Right ventricle myocardium superior (tissue), 1 donor: ENCODE measurements at regions not wholly inside any gene's neighbourhood (a gene's known extent, or its start where the extent isn't known, plus 50 kb on each side); places are given as distances from the start of the nearest gene placed in this dataset.
"Not testable (repeated sequence)": the region's sequence is repeated elsewhere in the genome, so short reads cannot be mapped to it uniquely, and the experiment has no call there.

Experiments
- ATAC-seq: fragments of 200-7000 bp; cut with Tn5 transposase; one replicate; pipeline ENCODE4 v1.9.1; 2020; ENCODE audit warnings: mild to moderate bottlenecking; ENCODE audit not compliant: poor library complexity
- DNase-seq: peaks from one replicate; pipeline ENCODE4 v3.0.0-alpha.2; 2020
- intact Hi-C: fragments of 100-400 bp; cut with DNase I; formaldehyde crosslinking; loops from one replicate; pipeline ENCODE4 v1.11.2; 2022
- donor health status: DM: no; HTN: yes; CAD: no; lungs with severe emphysema.

DNA sequence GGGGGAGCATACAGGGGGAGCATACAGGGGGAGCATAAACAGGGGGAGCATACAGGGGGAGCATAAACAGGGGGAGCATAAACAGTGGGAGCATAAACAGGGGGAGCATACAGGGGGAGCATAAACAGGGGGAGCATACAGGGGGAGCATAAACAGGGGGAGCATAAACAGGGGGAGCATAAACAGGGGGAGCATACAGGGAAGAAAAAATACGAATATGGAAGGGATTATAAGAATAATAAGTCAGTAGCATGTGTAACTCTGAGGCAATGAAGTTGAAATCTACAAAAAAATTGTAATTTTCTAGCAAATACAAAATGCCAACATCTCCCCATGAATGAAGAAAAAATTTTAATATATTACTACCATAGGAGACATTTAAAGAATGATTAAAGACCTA, 101.3 kb upstream of the FOXQ1 start:
- intact Hi-C loops, DNase-seq, ATAC-seq: not testable (repeated sequence)

DNA sequence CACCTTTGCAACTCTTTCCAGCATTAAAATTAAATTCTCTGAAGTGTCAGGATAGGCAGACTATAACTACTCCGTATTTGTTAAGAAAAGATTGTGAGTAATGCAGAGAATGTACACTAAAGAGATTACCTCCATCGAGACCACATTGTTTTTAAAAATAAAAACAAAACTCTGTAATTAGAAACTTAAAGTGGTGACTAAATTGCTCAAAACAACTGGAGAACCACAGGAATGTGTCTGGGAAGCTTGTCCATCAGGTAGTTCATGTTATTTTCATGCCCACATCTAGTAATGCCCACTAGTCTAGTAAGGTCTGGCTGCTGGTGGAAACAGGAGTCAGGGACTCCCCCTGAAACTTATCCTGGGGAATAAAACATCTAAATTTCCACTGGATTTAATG, 103.0 kb upstream of the FOXQ1 start:
- ATAC-seq (no peak), DNase-seq (no peak)
- intact Hi-C loops: no loop called here

DNA sequence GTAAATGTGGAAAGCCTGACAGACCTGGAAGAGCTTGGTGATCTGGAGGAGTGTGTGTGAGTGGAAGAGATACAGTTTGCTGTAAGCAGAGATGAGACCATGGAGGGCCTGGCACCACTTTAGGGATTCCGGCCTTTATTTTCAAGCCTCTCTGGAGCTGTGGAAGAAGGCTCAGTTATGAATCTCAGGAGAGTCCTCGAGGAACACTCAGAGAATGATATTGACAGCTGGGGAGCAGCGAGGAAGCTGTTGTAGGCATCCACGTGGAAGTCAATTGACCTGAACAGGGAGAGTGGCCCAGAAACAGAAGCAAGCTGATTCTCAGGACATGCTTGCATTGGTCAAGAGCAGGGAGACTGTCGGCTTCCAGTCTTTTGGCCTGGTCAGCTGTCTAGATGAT, 108.4 kb upstream of the FOXQ1 start:
- DNase-seq: no peak
- no peak for ATAC-seq
- intact Hi-C loops: no loop called here

DNA sequence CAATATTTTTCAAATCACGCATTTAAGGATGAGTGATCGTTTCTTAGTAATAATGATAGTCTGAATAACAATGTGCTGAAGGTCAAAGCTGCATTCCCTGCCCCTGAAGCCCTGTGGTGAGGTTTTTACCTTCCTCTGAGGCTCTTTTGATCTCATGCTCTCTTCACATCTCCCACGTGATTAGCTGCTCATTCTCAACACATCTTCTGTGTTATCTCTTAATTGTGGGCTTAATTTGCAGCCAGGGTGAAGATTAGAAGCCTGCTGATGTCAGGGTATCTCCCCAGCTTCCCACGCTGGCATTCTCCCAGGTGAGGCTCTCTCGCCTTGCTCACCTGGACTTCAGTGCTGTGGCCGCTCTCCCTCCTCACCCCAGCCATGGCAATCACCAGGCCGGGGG, 109.7 kb upstream of the FOXQ1 start:
- no peak for DNase-seq
- intact Hi-C loops: no loop called here
- no peak for ATAC-seq

DNA sequence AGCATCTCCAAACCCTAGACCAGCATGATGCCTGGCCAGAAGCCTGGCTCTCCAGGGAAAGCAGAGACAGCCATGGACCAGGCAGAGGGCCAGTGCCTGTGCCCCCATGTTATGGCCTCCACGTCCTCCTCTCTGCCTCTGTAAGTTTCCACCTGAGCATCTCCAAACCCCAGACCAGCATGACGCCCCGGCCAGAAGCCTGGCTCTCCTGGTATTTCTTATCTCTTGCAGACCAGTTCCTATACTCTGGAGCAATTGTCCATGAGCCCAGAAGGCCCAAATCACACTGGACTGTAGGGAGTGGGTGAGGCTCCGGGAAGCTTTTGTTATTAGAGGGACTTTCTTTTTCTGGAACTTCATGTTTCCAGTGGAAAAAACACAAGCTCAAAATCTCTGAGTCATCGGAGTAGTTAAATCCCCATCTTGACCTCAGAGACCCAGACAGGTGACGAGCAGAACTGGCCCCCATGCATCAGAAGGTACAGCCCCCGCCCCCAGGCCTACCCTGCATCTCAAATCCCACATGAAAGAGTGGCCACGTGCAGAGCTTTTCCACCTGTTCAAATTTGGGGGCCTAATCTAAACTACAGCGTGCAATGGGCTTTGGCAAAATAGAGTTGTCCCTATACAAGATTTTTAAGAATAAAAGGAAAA, 110.2 kb upstream of the FOXQ1 start:
- intact Hi-C loops: no loop called here
- DNase-seq: no peak
- no peak for ATAC-seq

DNA sequence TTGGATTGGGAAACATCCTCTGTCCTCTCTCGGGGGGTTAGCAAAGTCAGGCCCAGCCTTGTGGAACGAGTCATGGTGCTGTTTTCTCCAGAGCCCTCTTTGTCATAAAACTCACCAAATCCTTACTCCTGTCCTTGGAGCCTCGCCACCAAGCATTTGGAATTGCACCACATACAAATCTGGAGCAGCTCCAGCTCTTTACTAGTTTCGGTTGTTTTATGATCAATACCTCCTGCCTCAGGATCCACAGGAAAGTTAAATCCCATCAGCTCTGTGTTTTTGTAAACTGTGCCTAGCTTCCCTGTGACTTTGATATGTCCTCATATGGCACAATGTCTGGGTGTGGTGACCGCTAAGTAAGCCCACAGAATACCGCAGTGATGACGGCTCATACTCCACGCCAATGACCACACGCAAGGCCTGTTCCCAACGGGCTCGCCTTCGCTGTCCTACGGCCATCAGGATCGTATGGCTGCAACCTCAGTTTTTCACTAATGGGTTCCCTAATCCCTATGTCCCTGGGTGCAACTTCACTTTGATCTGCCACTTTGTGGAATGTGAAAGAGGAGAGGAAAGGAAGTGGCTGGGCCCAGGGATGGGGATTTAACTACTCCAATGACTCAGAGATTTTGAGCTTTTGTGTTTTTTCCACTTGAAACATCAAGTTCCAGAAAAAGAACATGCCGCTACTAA, 111.3 kb upstream of the FOXQ1 start:
- intact Hi-C loops: no loop called here
- no peak for DNase-seq
- ATAC-seq: no peak

DNA sequence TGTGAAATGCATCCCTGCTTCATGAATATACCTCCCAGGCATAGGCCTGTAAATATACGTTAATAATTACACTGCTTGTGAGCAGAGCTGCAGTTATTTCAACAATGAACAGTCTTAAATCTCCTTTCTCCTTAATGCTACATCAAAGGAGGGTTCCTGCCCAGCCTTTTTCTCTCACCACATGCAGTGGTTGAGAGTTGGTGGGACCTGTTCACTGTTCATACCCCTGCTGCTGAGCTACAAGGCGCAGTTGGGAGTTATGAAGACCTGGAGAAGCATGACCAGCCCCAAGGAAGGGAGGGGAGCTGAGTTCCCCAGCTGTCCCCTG, 111.9 kb upstream of the FOXQ1 start:
- DNase-seq (no peak), ATAC-seq (no peak)
- intact Hi-C loops: no loop called here

DNA sequence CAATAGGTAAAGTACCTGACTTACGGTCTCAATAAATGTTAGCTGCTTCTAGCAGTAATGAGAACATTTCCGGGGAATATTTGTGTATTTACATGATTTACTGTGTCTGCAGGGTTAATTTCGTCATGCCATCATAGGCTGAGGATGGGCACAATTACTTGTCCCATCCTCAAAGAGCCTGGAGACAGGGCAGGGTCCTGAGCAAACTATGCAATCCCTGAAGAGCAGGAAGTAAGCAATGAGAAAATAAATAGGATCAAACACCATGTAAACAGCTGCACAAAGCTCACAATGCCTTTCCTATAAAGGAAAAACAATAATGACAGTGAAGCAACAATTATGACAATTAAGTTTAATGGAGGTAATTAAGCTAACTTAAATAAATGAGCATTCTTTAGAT, 114.6 kb upstream of the FOXQ1 start:
- intact Hi-C loops: no loop called here
- ATAC-seq (no peak), DNase-seq (no peak)

DNA sequence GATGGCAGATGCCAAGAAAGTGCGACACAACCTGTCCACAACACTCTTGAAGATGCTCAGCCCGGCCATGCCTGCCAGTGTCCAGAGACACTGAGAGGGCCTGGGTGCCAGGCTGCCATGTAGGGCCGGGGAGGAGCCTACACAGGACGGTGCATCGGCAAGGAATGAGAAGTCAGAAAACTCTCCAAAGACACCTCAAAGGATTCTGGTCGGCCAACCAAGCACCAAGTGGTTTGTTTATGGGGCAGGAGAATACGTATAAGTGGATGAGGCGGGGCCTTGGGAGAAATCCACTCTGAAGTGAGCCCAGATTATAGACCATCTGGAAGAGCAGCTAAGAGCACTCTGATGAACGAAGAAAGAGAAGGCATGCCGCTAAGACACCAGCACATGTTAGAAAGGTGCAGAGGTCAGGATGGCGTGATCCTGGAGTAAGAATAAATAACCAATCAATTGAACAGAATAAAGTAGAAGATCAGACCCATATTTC, 120.7 kb upstream of the FOXQ1 start:
- intact Hi-C loops: no loop called here

DNA sequence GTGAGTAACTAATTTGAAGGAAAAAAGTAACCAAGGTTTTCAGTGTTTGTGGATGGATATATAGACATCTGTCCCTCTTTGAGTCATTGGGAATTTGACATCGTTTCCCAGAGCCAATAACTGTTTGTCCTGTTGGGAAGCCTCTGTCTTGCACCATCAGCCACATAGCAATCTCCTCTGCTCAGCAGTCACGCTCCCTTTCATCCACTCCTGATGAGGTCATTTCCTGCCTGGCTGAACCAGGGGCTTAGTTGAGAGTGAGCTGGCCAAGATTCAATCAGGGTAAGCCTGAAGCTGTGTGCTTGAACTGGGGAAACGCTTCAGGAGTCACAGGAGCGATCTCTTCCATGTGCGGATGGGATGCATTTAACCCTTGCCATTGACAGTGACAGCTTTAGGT, 121.5 kb upstream of the FOXQ1 start:
- ATAC-seq: no peak
- intact Hi-C loops: no loop called here
- no peak for DNase-seq

More for the DNA sequence above, 120.7 kb upstream of the FOXQ1 start:
- DNase-seq (no peak), ATAC-seq (no peak)

DNA sequence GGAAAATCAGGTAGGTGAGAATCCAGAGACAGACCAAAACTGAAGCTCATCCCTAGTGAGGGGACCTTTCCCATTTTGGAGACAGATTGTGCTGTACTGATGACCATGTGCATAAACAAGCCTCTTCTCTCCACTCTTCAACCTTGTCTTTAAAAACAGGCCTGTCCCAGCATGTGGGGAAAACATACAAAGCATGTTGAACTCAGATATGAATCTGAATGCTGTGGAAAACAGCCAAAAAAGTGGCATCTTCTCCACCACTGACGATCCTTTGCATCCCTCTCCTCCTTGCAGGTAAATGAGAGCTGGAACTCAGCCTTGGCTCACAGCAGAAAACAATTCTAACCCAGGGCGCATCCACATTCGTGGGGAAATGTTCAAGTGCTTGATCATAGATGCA, 123.7 kb upstream of the FOXQ1 start:
- DNase-seq (no peak), ATAC-seq (no peak)
- intact Hi-C loops: no loop called here

DNA sequence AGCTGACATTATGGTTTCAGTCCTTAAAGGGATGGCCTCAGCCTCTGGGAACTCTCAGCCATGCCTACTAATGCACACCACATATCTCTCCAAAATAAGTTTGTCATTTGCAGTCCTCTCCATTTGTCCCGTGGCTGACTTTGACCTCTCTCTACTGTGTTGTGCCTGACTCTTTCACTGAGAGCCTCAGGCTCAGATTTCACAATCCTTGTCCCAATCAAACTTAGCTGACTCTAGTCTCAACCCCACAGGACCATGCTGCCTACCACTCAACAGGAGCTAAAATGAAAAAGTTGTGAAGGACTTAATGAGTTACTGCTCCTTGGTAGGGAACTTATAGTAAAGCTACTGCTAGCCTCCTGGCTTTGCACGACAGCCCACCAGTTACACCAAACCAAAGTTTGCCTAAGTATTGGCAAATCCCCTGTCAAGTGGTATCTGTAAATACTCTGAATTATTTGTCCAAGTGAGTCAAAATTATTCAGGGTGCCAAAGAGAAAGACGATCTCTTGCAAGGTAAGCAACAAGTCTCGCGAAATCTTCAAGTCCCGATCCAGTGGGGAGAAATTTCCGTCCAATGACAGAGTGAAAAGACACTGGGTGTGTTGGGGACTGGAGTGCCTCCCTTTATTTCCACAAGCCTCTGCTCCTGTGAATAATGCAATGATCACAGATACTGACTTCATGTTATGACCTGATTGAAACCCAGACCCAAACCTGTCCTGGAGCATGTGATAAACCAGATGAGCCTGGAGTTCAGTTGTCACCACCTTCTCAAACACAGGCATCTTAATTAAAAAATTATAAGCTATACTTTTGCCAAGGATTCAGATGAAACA, 124.4 kb upstream of the FOXQ1 start:
- intact Hi-C loops: no loop called here
- no peak for ATAC-seq
- DNase-seq: no peak

DNA sequence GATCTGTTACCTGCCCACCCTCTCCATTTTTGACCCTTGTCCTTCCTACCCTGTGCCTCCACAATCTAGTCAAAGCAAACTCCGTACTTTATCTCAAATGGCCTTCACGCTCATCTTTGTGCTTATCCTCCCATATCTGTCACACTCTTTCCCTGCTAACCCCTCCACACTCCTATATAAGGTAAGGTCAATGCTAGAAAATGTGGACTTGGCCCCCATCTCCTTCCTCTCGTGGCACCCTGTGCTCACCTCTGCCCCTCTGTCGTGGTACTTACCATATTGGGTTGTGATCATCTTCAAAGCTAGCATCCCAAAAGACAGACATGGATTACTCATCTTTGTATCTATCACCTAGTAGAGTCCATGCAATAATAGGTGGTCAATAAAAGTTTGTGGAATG, 127.6 kb upstream of the FOXQ1 start:
- intact Hi-C loops: no loop called here
- DNase-seq: no peak
- ATAC-seq: no peak

DNA sequence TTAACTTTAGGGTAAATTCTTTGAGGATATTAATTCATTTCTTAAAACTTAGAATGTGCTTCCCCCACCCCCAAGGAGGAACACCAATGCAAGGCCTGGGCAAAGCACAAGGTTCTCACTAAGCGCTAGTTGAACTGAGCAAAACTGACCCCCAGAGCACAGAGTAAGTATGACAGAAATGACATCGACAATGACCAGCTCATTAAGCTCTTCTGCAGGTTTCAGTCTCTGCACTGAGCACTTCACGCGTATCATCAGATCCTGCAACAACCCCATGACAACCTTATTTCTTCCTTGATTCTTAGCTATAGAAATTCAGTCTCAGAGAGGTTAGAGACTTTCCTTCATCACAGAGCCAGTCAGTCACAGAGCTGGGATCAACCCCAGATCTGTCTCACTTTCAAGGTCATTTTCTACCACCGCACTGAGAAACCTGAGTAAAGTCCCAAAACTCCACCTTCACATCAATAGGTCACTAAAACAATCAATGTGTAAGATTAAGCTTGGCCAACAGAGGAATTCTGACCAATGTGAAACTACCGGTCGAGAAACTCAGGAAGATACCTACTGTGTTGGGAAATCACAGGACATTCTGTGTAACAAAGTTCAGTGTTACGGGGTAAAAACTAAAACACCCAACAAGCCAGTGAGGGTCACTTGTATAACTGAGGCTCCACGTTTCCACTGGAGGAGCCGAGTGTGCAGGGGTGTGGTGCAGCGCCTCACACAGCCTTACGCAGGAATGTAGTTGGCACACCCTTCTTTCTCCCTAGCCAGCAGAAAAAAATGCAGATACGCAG, 129.0 kb upstream of the FOXQ1 start:
- DNase-seq: no peak
- no peak for ATAC-seq
- intact Hi-C loops: no loop called here

DNA sequence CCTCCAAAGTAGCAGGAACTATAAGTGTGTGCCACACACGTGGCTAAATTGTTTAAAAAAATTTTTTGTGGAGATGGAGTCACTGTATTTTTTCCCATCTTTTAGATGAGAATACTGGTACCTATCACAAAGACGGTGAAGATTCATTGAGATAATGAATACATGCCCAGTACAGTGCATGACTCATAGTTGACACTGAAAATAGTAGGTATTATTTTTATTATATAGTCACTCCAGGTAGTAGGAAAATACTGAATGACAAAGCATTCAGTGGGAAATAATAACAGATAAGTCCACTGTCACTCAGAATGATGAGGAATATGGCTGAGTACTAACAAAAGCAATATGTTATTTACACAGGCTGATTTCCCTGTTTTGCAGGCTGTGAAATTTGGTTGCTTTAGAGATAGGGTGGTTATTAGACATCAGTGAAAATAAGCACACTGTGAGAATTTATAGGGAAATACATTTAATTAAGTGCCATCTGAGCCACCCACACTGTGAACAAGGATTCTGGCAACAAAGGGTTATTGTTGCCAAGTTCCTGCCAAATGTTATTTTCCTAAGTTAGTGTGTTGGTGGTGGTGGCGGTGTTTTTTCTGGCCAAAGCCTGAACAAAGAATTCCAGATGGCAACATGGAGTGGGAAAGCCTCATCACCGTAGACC, 129.8 kb upstream of the FOXQ1 start:
- DNase-seq (no peak), ATAC-seq (no peak)
- intact Hi-C loops: no loop called here

DNA sequence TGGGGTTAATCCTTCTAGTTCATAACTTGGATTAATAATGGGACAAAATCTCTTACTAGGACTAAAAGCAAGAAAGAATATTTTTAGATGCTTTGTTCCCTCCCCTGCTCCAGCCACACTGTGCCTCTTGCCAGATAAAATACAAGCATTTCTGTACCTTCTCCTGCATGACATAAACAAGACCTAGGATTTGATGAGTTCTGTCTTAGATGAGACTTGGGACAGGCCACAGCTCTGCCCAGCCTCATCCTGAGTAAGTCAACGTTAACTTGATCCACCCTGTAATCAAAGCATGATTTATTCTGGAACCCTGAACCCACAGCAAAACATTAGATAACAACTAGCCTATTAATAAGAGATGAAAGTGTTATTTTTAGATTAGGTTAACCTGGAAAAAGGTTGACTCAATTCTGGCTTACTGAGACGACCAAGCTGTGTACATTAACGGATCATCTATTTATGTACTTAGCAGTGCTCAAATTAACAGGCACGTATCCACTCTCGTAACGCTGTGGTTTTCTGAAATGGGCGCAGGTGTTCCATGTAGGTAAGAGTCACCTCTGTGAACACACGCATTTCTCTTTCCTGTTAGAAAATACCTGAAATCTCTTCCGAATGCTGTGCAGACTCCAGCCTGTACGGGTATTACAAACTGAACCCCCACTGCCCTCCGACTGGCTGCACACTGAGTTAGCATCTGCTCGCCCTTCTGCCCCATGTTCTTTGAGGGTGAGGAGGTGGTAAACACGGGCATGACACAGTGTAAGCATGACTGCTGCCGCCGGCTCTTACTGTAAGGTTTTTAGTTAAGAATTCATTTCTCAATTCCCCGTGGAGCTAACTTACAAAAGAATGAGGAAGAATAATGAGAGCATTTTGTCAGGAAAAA, 132.1 kb upstream of the FOXQ1 start:
- DNase-seq: no peak
- no peak for ATAC-seq
- intact Hi-C loops: no loop called here

DNA sequence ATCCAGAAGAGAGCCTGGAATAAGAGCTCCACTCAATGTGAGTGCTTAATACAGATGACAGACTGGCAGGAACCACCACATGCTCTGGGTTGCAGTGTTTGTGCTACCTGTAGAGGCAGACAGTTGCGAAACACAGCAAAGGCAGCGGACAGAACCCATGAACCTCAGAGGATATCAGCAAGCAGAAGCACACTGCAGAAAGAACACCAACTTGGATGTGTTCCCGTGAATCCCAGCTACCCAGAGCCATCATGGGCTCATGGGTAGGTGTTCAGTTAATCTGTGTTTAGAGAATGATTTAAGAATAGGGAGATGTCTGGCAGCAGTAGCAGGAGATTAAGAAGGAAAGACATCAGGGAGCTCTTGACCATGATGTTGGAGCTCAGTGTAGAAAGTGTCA, 133.3 kb upstream of the FOXQ1 start:
- no peak for DNase-seq
- intact Hi-C loops: no loop called here
- ATAC-seq: no peak

DNA sequence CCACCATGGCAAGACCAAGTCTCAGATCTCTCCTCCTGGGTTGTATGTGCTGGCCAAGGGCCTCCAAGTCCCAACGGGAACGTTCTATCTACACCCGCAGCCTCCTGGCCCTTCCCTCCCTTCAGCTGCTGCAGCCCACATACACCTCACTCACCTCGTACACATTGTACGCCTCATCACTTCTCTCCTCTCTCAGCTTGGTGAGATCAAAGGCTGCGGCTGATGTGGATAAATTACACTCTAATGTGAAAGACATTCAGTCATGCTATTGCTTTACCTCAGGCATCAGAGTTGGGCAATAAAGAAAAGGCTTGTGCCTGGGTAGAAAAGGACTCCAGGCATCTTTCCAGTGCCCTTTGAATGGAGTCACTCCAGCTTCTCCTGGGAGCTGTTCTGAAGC, 135.3 kb upstream of the FOXQ1 start:
- intact Hi-C loops: no loop called here
- DNase-seq (no peak), ATAC-seq (no peak)
